RKO (cell line): ENCODE measurements at regions not wholly inside any gene's neighbourhood (a gene's known extent, or its start where the extent isn't known, plus 50 kb on each side); places are given as distances from the start of the nearest gene placed in this dataset.
A peak's percentile ranks its signal among the peaks of the same experiment; 100 is the strongest.
"Not testable (repeated sequence)": the region's sequence is repeated elsewhere in the genome, so short reads cannot be mapped to it uniquely, and the experiment has no call there.

ENCODE experiments used
- DNase-seq: peaks from one replicate; pipeline ENCODE4 v3.0.0-alpha.2; 2016; ENCODE audit warnings: low spot score

DNA sequence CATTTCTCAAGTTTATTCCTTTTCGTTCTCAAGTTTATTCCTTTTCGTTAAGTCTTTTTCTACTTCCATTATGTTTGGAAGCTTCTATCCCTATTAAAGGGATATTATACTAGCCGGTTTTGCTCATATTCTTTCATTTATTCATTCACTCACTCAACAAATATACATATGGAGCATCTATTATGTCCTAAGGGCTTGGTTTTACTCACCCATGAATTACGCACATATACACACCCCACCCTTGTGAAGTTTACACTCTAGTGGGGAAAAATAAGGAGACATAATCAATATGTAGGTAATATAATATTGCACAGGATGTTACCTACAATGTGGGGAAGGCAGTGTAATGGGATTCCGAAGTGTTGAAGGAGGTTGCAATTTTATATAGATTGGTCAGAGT lies 90.5 kb downstream of the ACTL7B start:
- no peak for DNase-seq

- no peak for DNase-seq
Measured at GRCh38 chr9:108762348-108763055, 93.3 kb downstream of the ACTL7B start.

DNA sequence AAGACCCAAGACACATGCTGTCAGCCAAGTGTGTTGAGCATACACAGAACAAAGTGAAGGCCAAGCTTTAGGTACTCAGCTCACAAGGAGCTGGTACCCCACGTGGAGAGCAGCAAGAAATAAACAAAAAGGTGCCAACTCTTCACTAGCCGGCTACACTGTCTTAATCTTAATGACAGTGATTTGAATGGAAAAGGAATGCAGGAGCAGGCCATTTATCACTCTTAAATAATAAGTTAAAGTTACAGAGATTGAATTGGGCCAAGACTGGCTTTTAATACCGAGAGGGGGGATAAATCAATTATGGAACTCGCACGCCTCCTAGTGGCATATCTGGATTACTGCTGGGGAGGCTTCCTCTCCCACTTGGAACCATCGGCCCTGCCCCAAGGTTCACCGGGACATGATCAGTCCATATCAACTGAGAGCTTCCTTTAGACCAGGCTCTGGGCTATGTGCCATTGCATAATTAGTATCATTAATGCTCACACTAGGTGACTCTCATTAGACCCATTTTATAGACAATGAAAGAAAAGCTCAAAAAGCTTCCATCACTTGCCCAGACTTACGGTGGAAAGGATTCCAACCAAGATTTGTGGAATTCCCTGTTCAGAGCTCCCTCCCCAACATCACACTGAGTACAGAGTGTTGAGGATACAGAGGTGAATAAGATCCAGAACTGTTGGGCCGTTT lies 94.0 kb downstream of the ACTL7B start:
- peak; percentile 61 for DNase-seq

DNA sequence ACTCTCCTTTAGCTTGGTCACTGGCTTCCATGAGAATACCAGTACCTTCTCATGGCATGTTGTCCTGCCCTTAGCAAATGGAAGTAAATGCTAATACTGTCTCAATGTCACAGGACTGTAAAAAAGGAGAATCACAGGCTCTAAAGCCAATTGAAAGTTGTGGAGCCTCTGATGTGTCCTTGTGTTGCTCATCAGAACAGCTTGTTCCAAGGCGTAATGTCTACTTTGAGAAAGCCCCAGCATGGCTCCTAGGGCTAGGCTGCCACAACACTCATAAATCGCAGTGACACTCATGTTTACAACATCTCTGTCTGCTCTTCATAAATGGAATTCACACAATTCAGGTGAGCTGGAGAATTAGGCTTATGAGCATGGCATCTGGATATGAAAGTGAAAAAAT lies 94.9 kb downstream of the ACTL7B start:
- no peak for DNase-seq

GRCh38 chr9:108759835-108760234 lies 96.0 kb downstream of the ACTL7B start:
- DNase-seq: no peak

DNA sequence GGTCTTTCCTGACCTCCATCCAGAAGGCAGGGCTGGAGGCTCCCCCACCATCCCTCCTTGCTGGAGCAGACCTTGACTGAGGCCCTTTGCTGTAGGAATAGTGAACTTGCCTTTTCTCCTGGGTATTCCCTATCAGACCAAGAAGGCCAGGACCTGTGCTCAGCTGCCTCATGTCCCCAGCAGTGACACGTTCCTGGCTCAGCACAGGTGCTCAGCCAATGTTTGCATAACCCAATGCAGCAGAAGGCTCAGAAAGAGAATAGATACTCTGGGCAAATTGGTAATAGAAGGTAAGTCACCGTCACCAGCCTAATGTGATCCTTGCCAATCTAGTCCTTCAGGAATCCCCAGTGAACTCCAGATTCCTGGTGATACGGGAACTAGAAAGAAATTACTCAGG lies 96.4 kb downstream of the ACTL7B start:
- DNase-seq: no peak

- peak; percentile 32 for DNase-seq
Measured at GRCh38 chr9:108756746-108757490, 98.9 kb downstream of the ACTL7B start.

DNA sequence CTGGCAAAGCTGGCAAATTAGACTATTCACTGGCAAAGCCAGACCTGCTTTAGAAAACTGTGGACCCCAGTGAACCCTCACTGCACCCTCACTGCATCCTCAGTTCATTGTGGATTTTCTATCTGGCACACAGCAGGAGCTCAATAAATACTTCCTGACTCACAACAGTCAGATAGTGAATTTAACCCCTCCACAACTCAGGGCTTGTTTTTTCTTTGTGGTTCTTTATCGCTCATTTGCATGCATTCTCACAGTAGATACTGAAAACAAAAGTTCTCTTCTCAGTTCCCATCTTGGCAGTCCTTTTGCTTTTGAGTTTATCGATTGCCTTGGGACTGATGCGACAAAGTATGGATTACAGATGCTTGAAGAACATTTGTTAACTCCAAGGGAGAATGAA lies 99.8 kb downstream of the ACTL7B start:
- DNase-seq: no peak

DNA sequence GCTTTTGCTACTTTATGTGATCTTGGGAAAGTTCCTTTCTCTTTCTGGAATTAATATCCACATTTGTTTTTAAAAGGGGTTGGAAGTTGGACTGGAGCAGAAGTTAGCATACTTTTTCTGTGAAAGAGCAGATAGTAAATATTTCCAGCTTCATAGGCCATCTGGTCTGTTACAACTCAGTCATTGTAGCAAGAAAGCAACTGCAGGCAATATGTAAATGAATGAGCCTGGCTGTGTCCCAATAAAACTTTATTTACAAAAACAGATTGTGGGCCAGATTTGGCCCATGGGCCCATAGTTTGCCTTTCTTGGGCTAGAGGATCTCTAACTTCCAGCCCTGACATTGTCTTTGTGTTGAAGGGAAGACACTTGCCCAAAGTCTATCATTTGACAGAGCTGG lies 104.4 kb downstream of the ACTL7B start:
- no peak for DNase-seq

DNA sequence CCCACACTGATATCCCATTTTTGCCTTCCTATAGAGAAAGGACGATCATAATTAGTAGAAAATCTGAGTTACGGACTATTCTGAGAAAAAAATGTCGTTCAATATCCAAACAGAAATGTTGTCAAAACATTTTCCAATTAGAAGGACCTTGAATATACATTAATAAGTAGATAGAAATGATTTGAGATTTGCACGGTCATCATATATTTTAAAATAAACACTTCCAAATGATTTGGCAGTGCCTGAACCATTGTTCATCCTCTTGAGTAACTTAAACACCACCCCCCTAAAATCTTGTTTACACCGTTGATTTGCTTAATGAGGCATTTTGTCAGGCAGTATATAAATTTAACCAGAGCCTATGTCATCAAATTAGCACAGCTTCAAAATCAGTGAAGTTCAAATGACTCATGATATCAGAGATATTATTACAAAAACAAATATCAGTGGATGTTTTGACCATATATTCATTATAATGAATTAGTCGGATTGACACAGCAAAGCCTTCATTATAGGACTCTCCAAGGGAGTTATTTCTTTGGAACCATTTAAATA lies 105.0 kb downstream of the ACTL7B start:
- no peak for DNase-seq

- no peak for DNase-seq
Measured at GRCh38 chr9:108748776-108749175, 107.0 kb downstream of the ACTL7B start.

DNA sequence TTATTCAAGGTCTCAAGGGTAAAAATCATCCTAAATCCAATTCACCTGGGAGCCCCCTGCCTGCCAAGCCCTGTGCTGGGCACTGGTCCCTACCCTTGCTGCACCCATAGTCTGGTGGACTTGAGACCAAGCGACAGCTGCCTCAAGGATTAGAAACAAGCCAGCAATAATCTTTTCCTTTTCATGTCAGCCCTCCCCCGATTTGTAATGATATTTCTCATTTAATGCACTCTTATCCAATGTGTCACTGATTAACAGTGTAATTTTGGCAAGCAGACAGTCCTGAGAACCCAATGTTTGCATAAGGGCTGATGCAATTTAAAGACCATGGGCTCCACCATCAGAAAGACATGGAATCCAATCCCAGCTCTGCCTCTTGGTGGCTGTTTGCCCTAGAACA lies 108.9 kb downstream of the ACTL7B start:
- DNase-seq: no peak

DNA sequence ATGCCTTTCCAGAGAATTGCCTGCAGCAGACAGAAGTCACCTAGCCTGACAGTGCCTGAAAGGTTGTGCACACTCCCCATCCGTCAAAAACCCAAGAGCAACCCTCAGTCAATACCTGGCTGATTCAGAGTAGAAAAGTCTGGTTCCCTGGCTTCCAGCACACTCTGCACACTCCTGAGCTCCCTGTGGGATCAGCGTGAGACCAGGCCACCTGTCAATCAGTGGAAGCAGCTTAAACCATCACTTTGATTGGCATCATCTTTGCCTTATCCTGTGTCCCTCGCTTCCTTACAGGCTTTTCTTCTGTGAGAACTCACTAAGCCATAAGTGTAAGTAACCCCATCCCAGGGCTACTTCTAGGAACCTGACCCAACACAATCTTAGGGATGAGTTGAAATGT lies 109.8 kb downstream of the ACTL7B start:
- no peak for DNase-seq

DNA sequence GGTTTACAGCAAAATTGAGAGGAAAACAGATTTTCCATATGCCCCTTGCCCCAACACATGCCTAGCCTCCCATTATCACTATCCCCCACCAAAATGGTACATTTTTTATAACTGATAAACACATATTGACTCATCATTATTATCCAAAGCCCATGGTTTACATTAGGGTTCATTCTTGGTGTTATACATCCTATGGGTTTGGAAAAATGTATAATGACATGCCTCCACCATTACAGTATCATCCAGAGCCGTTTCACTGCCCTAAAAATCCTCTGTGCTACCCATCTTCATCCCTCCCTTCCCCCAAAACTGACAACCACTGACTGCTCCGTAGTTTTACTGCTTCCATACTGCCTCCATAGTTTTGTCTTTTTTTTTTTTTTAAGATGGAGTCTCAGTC lies 111.1 kb downstream of the ACTL7B start:
- DNase-seq: no peak

DNA sequence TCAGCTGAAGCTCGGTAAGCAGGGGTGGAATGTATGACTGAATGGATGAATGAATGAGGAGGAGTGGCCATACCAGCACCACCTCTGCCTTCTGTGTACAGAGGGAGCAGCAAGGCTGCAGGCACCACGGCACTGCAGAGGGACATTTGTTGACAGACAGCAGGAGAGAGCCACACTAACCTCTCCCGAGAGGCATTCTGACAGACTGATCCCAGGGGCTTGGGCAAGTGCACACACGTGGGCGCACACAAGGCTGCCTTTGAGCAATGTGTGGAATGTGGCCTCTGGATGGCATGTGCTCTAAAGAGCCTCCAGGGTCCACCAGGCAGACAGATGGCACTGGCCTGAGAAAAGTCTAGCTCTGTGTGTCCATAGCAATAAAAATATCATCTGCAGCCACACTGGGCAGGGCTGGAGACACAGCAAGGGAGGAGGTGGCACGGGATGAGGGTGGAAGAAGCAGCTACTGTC lies 111.8 kb downstream of the ACTL7B start:
- DNase-seq: no peak

DNA sequence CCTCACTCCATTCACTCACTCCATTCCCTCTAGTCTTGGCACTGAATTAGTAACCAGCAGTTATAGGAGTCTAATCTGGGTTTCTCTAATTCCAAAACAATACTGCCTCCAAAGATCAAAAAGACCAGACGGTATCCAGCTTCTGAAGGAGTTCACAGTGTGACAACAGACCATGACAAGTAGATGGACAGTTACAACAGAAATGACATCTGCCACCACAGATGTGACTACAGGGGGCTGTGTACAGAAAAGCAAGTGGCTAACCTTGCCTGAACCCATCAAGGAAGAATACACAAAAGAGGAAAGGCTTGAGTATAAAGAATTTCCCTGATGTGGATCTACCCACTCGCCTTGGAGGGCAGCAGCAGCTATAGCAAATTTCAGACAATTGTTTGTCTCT lies 112.4 kb downstream of the ACTL7B start:
- DNase-seq: no peak

- no peak for DNase-seq
Measured at GRCh38 chr9:108742191-108742590, 113.6 kb downstream of the ACTL7B start.

GRCh38 chr9:108731292-108731691 lies 124.5 kb downstream of the ACTL7B start:
- DNase-seq: not testable (repeated sequence)

- no peak for DNase-seq
Measured at GRCh38 chr9:108727580-108728111, 128.1 kb downstream of the ACTL7B start.

GRCh38 chr9:108724652-108725051 lies 131.1 kb downstream of the ACTL7B start:
- no peak for DNase-seq

- no peak for DNase-seq
Measured at GRCh38 chr9:108724122-108724521, 131.7 kb downstream of the ACTL7B start.

DNA sequence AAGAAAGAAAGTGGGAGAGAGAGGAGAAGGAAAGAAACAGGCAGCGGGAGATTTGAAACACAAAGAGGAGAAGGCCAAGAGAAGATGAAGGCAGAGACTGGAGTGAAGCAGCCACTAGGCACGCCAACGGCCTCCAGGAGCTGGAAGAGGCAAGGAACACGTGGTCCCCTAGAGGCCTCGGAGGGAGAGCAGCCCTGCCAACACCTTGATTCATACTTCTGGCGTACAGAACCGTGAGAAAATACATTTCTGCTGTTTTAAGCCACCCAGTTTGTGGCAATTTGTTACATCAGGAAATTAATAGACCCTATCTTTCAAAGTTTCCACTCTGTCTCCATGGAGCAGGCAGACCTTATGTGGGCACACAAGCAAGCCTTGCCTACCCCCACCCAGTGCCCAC lies 133.4 kb downstream of the ACTL7B start:
- DNase-seq: no peak
